Neuron (in vitro differentiated cells): ENCODE measurements at regions not wholly inside any gene's neighbourhood (a gene's known extent, or its start where the extent isn't known, plus 50 kb on each side); places are given as distances from the start of the nearest gene placed in this dataset.

Experiments used
- H2AFZ ChIP-seq: one replicate; pipeline ENCODE4 v1.6.1; 2013; ENCODE audit warnings: low read depth, mild to moderate bottlenecking, inconsistent platforms, low read length, moderate library complexity
- H3K27me3 ChIP-seq: one replicate; pipeline ENCODE4 v1.6.1; 2013; ENCODE audit warnings: low read length; ENCODE audit not compliant: insufficient read depth
- H3K36me3 ChIP-seq: one replicate; pipeline ENCODE4 v1.6.1; 2013; ENCODE audit warnings: low read length; ENCODE audit not compliant: insufficient read depth
- H3K4me1 ChIP-seq: one replicate; pipeline ENCODE4 v1.6.1; 2013; ENCODE audit warnings: low read length; ENCODE audit not compliant: insufficient read depth
- H3K4me3 ChIP-seq: 2 replicates; pipeline ENCODE4 v1.5.1; 2013; ENCODE audit warnings: mild to moderate bottlenecking, low read length, moderate library complexity
- H3K9me3 ChIP-seq: one replicate; pipeline ENCODE4 v1.6.1; 2013; ENCODE audit warnings: low read length

GRCh38 chr1:11406845-11407244 lies 72.1 kb upstream of the DISP3 start:
- H2AFZ ChIP-seq = no peak overlapping the region
- H3K27me3 ChIP-seq = no peaks in the 10 kb centered on the region
- H3K4me1 ChIP-seq = no peaks in the 10 kb centered on the region
- H3K9me3 ChIP-seq = no peaks in the 10 kb centered on the region
- H3K4me3 ChIP-seq = no peak overlapping the region
- H3K36me3 ChIP-seq = no peaks in the 10 kb centered on the region

GRCh38 chr1:11407301-11407994 lies 71.5 kb upstream of the DISP3 start:
- H2AFZ ChIP-seq = no peak overlapping the region
- no peak overlapping the region for H3K4me3 ChIP-seq
- H3K27me3 ChIP-seq = no peaks in the 10 kb centered on the region
- H3K4me1 ChIP-seq = no peaks in the 10 kb centered on the region
- H3K36me3 ChIP-seq = no peaks in the 10 kb centered on the region
- H3K9me3 ChIP-seq = no peaks in the 10 kb centered on the region

GRCh38 chr1:11412141-11412540 lies 66.8 kb upstream of the DISP3 start:
- H3K4me1 ChIP-seq = peaks cover 18% of the 10 kb centered on the region
- H3K4me3 ChIP-seq = no peak overlapping the region
- H3K27me3 ChIP-seq = no peaks in the 10 kb centered on the region
- no peaks in the 10 kb centered on the region for H3K9me3 ChIP-seq
- H3K36me3 ChIP-seq = no peaks in the 10 kb centered on the region
- no peak overlapping the region for H2AFZ ChIP-seq

DNA sequence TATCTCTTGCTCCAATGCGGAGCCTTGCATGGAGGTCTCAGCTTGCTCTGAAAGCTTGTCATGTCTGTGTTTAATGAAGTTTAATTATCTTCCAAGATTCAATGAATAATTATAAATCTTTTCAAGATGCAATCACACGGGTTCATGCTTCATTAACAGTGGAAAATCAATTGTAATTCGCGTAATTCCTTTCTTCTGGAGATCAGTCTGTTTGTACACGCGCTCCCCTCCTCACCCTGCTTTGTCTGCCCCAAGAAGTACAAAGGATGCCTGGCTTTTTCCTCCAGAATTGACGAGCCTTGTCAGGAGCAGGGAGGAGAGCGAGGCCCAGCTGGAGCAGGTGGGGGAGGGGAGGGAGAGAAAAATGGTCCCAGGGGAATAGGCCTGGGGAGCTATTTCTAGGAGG lies 65.0 kb upstream of the DISP3 start:
- H3K9me3 ChIP-seq = no peaks in the 10 kb centered on the region
- H3K27me3 ChIP-seq = no peaks in the 10 kb centered on the region
- peaks cover 18% of the 10 kb centered on the region for H3K4me1 ChIP-seq
- H2AFZ ChIP-seq = no peak overlapping the region
- H3K36me3 ChIP-seq = no peaks in the 10 kb centered on the region
- no peak overlapping the region for H3K4me3 ChIP-seq

DNA sequence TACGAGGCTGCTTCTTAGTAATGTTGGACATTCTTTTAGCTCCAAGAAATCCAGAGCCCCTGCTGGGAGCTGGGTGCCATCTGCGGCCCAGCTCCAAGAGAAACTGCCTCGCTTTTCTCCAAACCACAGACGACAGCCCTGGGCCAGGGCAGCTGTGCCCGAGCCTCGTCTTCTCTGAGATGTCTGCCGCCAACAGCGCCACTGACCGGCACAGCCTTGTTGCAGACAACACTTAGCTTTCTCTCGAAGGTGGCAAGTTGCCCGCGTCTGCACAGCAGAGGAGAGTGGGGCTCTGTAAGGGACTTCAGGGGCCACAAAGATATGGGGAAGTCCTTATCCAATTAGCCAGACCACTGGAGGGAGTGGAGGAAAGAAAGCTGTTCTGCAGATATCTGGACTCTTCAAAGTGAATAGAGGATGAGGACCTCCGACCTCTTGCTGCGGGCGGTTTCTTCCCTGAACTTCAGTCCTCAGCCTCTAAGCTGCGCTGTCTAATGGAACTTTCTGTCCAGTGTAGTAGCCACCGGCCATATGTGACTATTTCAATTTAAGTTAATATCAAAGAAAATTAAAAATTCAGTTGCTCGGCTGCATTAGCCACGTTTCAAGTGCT lies 63.9 kb upstream of the DISP3 start:
- Histone ChIP-seq H3K4me3 (no peak overlapping the region), H2AFZ (no peak overlapping the region), H3K4me1 (peaks cover 18% of the 10 kb centered on the region), H3K27me3 (no peaks in the 10 kb centered on the region), H3K36me3 (no peaks in the 10 kb centered on the region), H3K9me3 (no peaks in the 10 kb centered on the region)

GRCh38 chr1:11417162-11417561 lies 61.8 kb upstream of the DISP3 start:
- H3K4me1 ChIP-seq = peaks cover 18% of the 10 kb centered on the region
- H3K9me3 ChIP-seq = no peaks in the 10 kb centered on the region
- H2AFZ ChIP-seq = no peak overlapping the region
- no peaks in the 10 kb centered on the region for H3K36me3 ChIP-seq
- H3K4me3 ChIP-seq = no peak overlapping the region
- H3K27me3 ChIP-seq = no peaks in the 10 kb centered on the region

DNA sequence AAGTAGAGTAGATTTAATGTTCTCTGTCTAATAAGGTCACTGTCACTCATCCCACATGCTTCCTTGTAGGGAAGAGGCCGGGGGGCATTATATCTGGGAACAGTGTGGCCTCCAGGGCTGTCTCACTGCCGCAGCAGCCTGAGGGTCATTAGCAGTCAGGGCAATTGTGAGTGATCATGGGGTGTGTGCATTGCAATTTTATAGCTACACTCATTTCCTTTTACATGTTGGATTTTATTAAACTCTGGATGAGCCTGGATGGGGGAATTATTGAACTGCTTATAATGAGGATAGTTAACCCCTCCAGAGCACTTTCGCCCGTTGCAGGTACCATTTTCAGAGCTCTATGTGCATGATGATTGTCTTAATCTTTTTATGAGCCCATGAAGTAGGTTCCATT lies 60.9 kb upstream of the DISP3 start:
- no peak overlapping the region for H3K4me3 ChIP-seq
- no peaks in the 10 kb centered on the region for H3K36me3 ChIP-seq
- H3K4me1 ChIP-seq = peaks cover 18% of the 10 kb centered on the region
- H2AFZ ChIP-seq = no peak overlapping the region
- H3K27me3 ChIP-seq = no peaks in the 10 kb centered on the region
- no peaks in the 10 kb centered on the region for H3K9me3 ChIP-seq

DNA sequence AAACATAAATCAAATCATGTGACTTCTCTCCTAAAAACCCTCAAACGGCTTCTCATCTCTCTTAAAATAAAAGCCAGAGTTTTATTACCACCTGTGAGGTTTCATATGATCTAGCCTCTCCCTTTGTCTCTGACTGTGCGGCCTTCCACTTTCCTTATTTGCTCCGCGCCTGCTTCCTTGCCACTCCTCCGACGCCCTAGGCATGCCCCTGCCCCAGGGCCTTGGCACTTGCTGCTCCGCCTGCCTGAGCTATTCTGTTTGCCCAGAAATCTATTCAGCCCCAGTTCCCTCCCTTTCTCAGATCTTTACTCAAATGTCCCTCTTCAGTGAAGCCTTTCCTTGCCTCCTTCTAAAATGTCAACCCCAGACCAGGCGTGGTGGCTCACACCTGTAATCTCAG lies 57.5 kb upstream of the DISP3 start:
- no peaks in the 10 kb centered on the region for H3K27me3 ChIP-seq
- H3K4me3 ChIP-seq = no peak overlapping the region
- peaks cover 2% of the 10 kb centered on the region for H3K9me3 ChIP-seq
- H3K36me3 ChIP-seq = no peaks in the 10 kb centered on the region
- no peaks in the 10 kb centered on the region for H3K4me1 ChIP-seq
- H2AFZ ChIP-seq = no peak overlapping the region

DNA sequence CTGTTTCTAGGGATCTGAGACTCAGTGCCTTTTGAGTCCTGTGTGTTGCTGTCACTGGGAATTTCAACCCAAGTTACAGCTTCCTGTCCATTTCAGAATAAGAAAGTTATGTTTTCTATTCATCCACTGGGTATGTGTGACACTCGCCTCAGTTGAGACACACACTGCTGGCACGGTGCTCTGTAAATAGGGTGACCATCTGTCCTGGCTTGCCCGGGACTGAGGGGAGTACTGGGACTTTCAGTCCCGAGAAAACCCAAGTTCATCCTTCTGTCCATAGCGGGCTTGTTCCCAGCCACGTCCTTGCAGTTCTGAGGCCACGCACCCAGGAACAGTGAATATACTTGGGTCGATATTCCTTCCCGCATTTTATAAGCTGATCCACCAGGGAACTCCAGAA lies 56.3 kb upstream of the DISP3 start:
- no peak overlapping the region for H2AFZ ChIP-seq

GRCh38 chr1:11426617-11427016 lies 52.3 kb upstream of the DISP3 start:
- peaks cover 3% of the 10 kb centered on the region for H3K27me3 ChIP-seq
- no peaks in the 10 kb centered on the region for H3K36me3 ChIP-seq
- no peak overlapping the region for H3K4me3 ChIP-seq
- peaks cover 2% of the 10 kb centered on the region for H3K9me3 ChIP-seq
- H3K4me1 ChIP-seq = no peaks in the 10 kb centered on the region
- no peak overlapping the region for H2AFZ ChIP-seq

More for the DNA sequence above, 56.3 kb upstream of the DISP3 start:
- Histone ChIP-seq H3K9me3 (peaks cover 2% of the 10 kb centered on the region), H3K27me3 (no peaks in the 10 kb centered on the region), H3K4me1 (no peaks in the 10 kb centered on the region), H3K36me3 (no peaks in the 10 kb centered on the region), H3K4me3 (no peak overlapping the region)

GRCh38 chr1:11428789-11429188 lies 50.2 kb upstream of the DISP3 start:
- peaks cover 2% of the 10 kb centered on the region for H3K9me3 ChIP-seq
- H3K27me3 ChIP-seq = peaks cover 8% of the 10 kb centered on the region
- no peak overlapping the region for H2AFZ ChIP-seq
- no peaks in the 10 kb centered on the region for H3K36me3 ChIP-seq
- no peaks in the 10 kb centered on the region for H3K4me1 ChIP-seq
- H3K4me3 ChIP-seq = no peak overlapping the region
